ENCODE measurements at regions not wholly inside any gene's neighbourhood (a gene's known extent, or its start where the extent isn't known, plus 50 kb on each side); places are given as distances from the start of the nearest gene placed in this dataset.

DNA sequence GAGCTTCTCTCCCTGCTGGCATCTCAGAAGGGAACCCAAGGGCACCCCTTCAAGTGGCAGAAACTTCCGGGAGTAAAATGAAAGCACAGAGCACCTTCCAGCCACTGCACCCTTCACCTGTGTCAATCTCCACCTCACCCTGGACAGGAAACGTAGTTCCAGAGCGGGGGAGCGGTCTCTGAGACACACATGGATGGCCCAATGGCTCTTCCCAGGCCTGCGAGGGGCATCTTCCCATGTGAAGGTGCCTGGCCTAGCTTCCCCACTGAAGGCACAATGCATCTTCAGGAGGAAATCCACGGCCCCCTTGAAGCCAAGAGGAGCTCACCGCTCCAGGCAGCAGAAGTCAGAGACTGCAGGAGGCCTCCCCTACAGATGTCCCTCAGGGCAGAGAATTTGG lies 234.2 kb downstream of the BRD1 start:
- ChIA-PET RAD21 (ENCODE audit: low non-redundant PET in 1 of 2, low total read pairs in 2 of 2, uncharacterized antibody in 2 of 2, unreplicated experiment in 2 of 2) (no interaction called here), POLR2A (no interaction called here), CTCF (no interaction called here)
- H3K4me2 ChIP-seq (ENCODE audit: low read length), result no peak overlapping the region
- H3K9me2 ChIP-seq (ENCODE audit: insufficient read depth), result no peaks in the 10 kb centered on the region
- no peaks in the 10 kb centered on the region for H3K4me1 ChIP-seq (ENCODE audit: control insufficient read depth in 1 of 2, insufficient read depth in 2 of 2, low read length in 2 of 2)
- H4K20me1 ChIP-seq (ENCODE audit: insufficient read depth), result no peaks in the 10 kb centered on the region
- no peak overlapping the region for H3K9ac ChIP-seq (ENCODE audit: low read length)
- no peak overlapping the region for H3K27ac ChIP-seq (ENCODE audit: low read depth, low read length)
- no peak overlapping the region for H3K4me3 ChIP-seq (replicated peaks in 1 of 2; ENCODE audit: low read depth in 1 of 2, low read length in 2 of 2)
- no peak overlapping the region for H2AFZ ChIP-seq (ENCODE audit: low read depth, low read length, poor library complexity, severe bottlenecking)
- DNase-seq (ENCODE audit: low read depth, low spot score) (no peak), ATAC-seq (no peak)
- H3K9me3 ChIP-seq (ENCODE audit: control insufficient read depth in 1 of 2, insufficient read depth in 1 of 2, low read depth in 1 of 2, low read length in 2 of 2), result no peaks in the 10 kb centered on the region
- peaks cover 0 to 20% of the 10 kb centered on the region in 2 experiments; a peak in 1 of 4 replicates for H3K36me3 ChIP-seq (ENCODE audit: control insufficient read depth in 1 of 2, insufficient read depth in 2 of 2, low read length in 2 of 2)
- H3K79me2 ChIP-seq (ENCODE audit: insufficient read depth, low read length), result peaks cover 61% of the 10 kb centered on the region
- BruUV-seq (replicated peaks), result no TSS peak
- TF ChIP-seq, protein P1, sequence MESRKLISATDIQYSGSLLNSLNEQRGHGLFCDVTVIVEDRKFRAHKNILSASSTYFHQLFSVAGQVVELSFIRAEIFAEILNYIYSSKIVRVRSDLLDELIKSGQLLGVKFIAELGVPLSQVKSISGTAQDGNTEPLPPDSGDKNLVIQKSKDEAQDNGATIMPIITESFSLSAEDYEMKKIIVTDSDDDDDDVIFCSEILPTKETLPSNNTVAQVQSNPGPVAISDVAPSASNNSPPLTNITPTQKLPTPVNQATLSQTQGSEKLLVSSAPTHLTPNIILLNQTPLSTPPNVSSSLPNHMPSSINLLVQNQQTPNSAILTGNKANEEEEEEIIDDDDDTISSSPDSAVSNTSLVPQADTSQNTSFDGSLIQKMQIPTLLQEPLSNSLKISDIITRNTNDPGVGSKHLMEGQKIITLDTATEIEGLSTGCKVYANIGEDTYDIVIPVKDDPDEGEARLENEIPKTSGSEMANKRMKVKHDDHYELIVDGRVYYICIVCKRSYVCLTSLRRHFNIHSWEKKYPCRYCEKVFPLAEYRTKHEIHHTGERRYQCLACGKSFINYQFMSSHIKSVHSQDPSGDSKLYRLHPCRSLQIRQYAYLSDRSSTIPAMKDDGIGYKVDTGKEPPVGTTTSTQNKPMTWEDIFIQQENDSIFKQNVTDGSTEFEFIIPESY (IDR thresholded peaks at IDR 0.05; ENCODE audit: extremely low read depth, insufficient replicate concordance, low read length), result no peak
- TF ChIP-seq, protein P2, sequence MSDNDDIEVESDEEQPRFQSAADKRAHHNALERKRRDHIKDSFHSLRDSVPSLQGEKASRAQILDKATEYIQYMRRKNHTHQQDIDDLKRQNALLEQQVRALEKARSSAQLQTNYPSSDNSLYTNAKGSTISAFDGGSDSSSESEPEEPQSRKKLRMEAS (IDR thresholded peaks at IDR 0.05), result no peak
- TF ChIP-seq ZNF274 (IDR thresholded peaks at IDR 0.05; ENCODE audit: low read depth, low read length) (no peak), SP1 (IDR thresholded peaks at IDR 0.05; ENCODE audit: low read depth) (no peak), RAD21 (IDR thresholded peaks at IDR 0.05; ENCODE audit: low read depth) (no peak), SIN3A (IDR thresholded peaks at IDR 0.05; ENCODE audit: low read depth) (no peak), EZH2phosphoT487 (IDR thresholded peaks at IDR 0.05; ENCODE audit: borderline replicate concordance) (no peak), ELF1 (IDR thresholded peaks at IDR 0.05; ENCODE audit: borderline replicate concordance, low read depth) (no peak), FOSL1 (IDR thresholded peaks at IDR 0.05; ENCODE audit: low read depth) (no peak)
- no peaks in the 10 kb centered on the region for H3K27me3 ChIP-seq (ENCODE audit: insufficient read depth, low read length)
- intact Hi-C loops (cut with micrococcal nuclease), result no loop called here
